Esophagus muscularis mucosa (tissue), 4 donors: ENCODE measurements at regions not wholly inside any gene's neighbourhood (a gene's known extent, or its start where the extent isn't known, plus 50 kb on each side); places are given as distances from the start of the nearest gene placed in this dataset.

ENCODE experiments used
- CTCF ChIP-seq, 3 experiments: fragments of 200-600 bp in 2 of 3; fragments of 450-650 bp in 1 of 3; sonication (generic) in 2 of 3; IDR thresholded peaks; one replicate each; pipeline ENCODE4 v1.5.1; 2017 to 2019; ENCODE audit warnings: antibody characterized with exemption in 3 of 3, mild to moderate bottlenecking in 2 of 3, moderate library complexity in 1 of 3
- EP300 ChIP-seq: sonication (generic); formaldehyde crosslinking; IDR thresholded peaks from one replicate; pipeline ENCODE4 v1.6.1; 2017; ENCODE audit warnings: antibody characterized with exemption
- POLR2A ChIP-seq: fragments of 450-650 bp; IDR thresholded peaks from one replicate; pipeline ENCODE4 v1.6.1; 2017; ENCODE audit warnings: antibody characterized with exemption, moderate library complexity, mild to moderate bottlenecking, low read depth
- POLR2AphosphoS5 ChIP-seq, 2 donors: sonication (generic); formaldehyde crosslinking; IDR thresholded peaks; one replicate each; pipeline ENCODE4 v1.6.1; 2017; ENCODE audit warnings: antibody characterized with exemption in 2 of 2

DNA sequence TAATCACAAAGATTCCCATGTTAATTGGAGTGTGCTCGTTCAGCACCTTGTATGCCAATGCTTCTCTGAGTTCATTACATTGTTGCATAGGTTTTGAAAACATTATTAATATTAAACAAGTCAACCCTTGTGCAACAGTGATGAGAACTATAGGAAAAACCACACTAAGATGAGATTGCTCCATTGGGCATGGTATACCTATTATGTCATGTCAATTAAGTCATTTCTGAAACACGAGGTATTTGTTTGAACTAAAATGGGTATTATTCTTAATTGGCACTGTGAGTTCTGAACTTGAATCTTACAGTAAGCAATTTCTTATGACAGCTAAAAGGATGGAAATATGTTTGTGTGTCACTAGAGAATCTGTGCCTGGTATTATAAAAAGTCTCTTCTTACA lies 447.7 kb downstream of the EFNA5 start:
- TF ChIP-seq CTCF (IDR thresholded peaks at IDR 0.05), result no peak
- TF ChIP-seq POLR2AphosphoS5 (IDR thresholded peaks at IDR 0.05), result no peak
- no peak for TF ChIP-seq POLR2A
- TF ChIP-seq EP300, result no peak
